GM12878 (cell line): ENCODE measurements at regions not wholly inside any gene's neighbourhood (a gene's known extent, or its start where the extent isn't known, plus 50 kb on each side); places are given as distances from the start of the nearest gene placed in this dataset.

Experiments
- ATAC-seq: fragments of 200-7000 bp; cut with Tn5 transposase; 3 replicates; pipeline ENCODE4 v1.9.1; 2020; ENCODE audit warnings: mild to moderate bottlenecking, moderate library complexity
- BruUV-seq: library from RNA; stranded (reverse); fragments of 400-500 nt; replicated peaks from 2 replicates; lab custom pipeline; 2021; lab: Mats Ljungman, UMichigan
- CTCF ChIA-PET: fragments of 300-600 bp; sonication (Branson Sonifier 250); formaldehyde crosslinking; extraction: SDS; loops from one replicate; lab custom pipeline; 2021; ENCODE audit warnings: inconsistent platforms; lab: Yijun Ruan, JAX
- POLR2A ChIA-PET: fragments of 350-600 bp; formaldehyde crosslinking; extraction: SDS; loops from one replicate; lab custom pipeline; 2021; ENCODE audit warnings: inconsistent platforms; lab: Charles Lee
- RAD21 ChIA-PET: fragments of 300-600 bp; sonication (Branson Sonifier 250); formaldehyde crosslinking; loops from one replicate; lab custom pipeline; 2023; ENCODE audit warnings: antibody characterized with exemption; ENCODE audit not compliant: unreplicated experiment; lab: Charles Lee
- SMC1A ChIA-PET: fragments of 300-600 bp; sonication (Branson Sonifier 250); formaldehyde crosslinking; loops from one replicate; lab custom pipeline; 2023; ENCODE audit not compliant: unreplicated experiment, uncharacterized antibody; lab: Charles Lee
- DNase-seq: peaks from one replicate; pipeline ENCODE4 v3.0.0-alpha.2; 2011; ENCODE audit warnings: low read depth, low spot score
- FAIRE-seq: peaks from 3 replicates; lab custom pipeline; 2011; peaks lifted over from hg19 to GRCh38; lab: Jason Lieb, UNC
- H2AFZ ChIP-seq: 2 replicates; pipeline ENCODE4 v1.6.0; 2011; ENCODE audit warnings: low read depth, low read length, control low read depth; ENCODE audit not compliant: control insufficient read depth
- H3K27ac ChIP-seq: 2 replicates; pipeline ENCODE4 v1.5.1; 2011; ENCODE audit warnings: control low read depth; ENCODE audit not compliant: control insufficient read depth, insufficient read depth
- H3K27me3 ChIP-seq, 2 experiments: replicated peaks in 1 of 2; 2 replicates each; pipeline versions ENCODE4 v1.6.0 to v1.6.1; 2011; ENCODE audit warnings: low read length in 1 of 2; ENCODE audit not compliant: control insufficient read depth in 2 of 2, insufficient read depth in 2 of 2
- H3K36me3 ChIP-seq, 2 experiments: 2 replicates each; pipeline ENCODE4 v1.5.1; 2011; ENCODE audit warnings: low read length in 1 of 2; ENCODE audit not compliant: control insufficient read depth in 2 of 2, insufficient read depth in 2 of 2
- H3K4me1 ChIP-seq: 2 replicates; pipeline ENCODE4 v1.6.1; 2011; ENCODE audit warnings: mild to moderate bottlenecking, low read length, moderate library complexity, mixed read lengths; ENCODE audit not compliant: control insufficient read depth, insufficient read depth
- H3K4me2 ChIP-seq: 2 replicates; pipeline ENCODE4 v1.6.0; 2011; ENCODE audit warnings: control low read depth; ENCODE audit not compliant: control insufficient read depth, insufficient read depth
- H3K4me3 ChIP-seq: fragments of 200-600 bp; sonication (generic); 2 replicates; pipeline ENCODE4 v1.5.1; 2016
- H3K79me2 ChIP-seq: 2 replicates; pipeline ENCODE4 v1.6.0; 2011; ENCODE audit warnings: low read length; ENCODE audit not compliant: control insufficient read depth, insufficient read depth
- H3K9ac ChIP-seq: 2 replicates; pipeline ENCODE4 v1.8.0; 2011; ENCODE audit warnings: low read length, control low read depth, mixed read lengths; ENCODE audit not compliant: control insufficient read depth, insufficient read depth
- H3K9me3 ChIP-seq: replicated peaks from 3 replicates; pipeline ENCODE4 v1.5.1; 2011; ENCODE audit warnings: mild to moderate bottlenecking, low read length; ENCODE audit not compliant: control insufficient read depth, insufficient read depth
- H4K20me1 ChIP-seq: 2 replicates; pipeline ENCODE4 v1.6.0; 2011; ENCODE audit not compliant: control insufficient read depth, insufficient read depth
- NKRF ChIP-seq: fragments of 450-650 bp; conservative IDR thresholded peaks from 2 replicates; pipeline ENCODE4 v1.6.1; 2017; ENCODE audit warnings: mild to moderate bottlenecking, moderate library complexity
- NR2C1 ChIP-seq: fragments of 450-650 bp; IDR thresholded peaks from 2 replicates; pipeline ENCODE4 v1.6.1; 2017; ENCODE audit warnings: antibody characterized with exemption, mild to moderate bottlenecking, moderate library complexity
- RUNX3 ChIP-seq: IDR thresholded peaks from 2 replicates; pipeline ENCODE4 v1.6.1; 2012; ENCODE audit warnings: low read length, inconsistent platforms
- SREBF2 ChIP-seq: IDR thresholded peaks from 2 replicates; pipeline ENCODE4 v1.6.1; 2012; ENCODE audit warnings: mild to moderate bottlenecking, low read length
- SRF ChIP-seq, 2 experiments: IDR thresholded peaks; 2 replicates each; pipeline ENCODE4 v1.6.1; 2011; ENCODE audit warnings: low read depth in 2 of 2, low read length in 2 of 2, mild to moderate bottlenecking in 1 of 2, moderate library complexity in 1 of 2
- WRNIP1 ChIP-seq: IDR thresholded peaks from 2 replicates; pipeline ENCODE4 v1.6.1; 2011; ENCODE audit warnings: low read depth, low read length, improper control_type of control experiment, borderline replicate concordance
- YBX1 ChIP-seq: fragments of 450-650 bp; IDR thresholded peaks from 2 replicates; pipeline ENCODE4 v1.6.1; 2016; ENCODE audit warnings: antibody characterized with exemption
- WGBS: methylation state at CpG from one replicate; pipeline ENCODE4 v1.1.6; 2016; ENCODE audit warnings: low lambda C conversion rate; ENCODE audit not compliant: insufficient replicate concordance, insufficient coverage; ENCODE audit errors: missing lambda C conversion rate; 5-methylcytosine and 5-hydroxymethylcytosine counted together
- in situ Hi-C: fragments of 300-500 bp; cut with MboI; formaldehyde crosslinking; loops from 9 replicates; pipeline ENCODE4 v1.14.3; 2018; ENCODE audit warnings: mixed read lengths
- intact Hi-C: fragments of 100-400 bp; cut with micrococcal nuclease; formaldehyde crosslinking; loops from one replicate; pipeline ENCODE4 v1.14.2; 2022; ENCODE audit not compliant: unreplicated experiment

- Histone ChIP-seq H3K79me2 (peaks cover 19% of the 10 kb centered on the region), H2AFZ (no peak overlapping the region; the same call in 1 of the 2 replicates), H3K36me3 (no peaks in the 10 kb centered on the region), H3K9me3 (no peaks in the 10 kb centered on the region; the same call in 2 of the 3 replicates), H3K4me2 (peak overlapping the region; percentile 28; the same call in 1 of the 2 replicates), H3K27me3 (no peaks in the 10 kb centered on the region), H3K4me1 (peaks cover 9% of the 10 kb centered on the region), H4K20me1 (no peaks in the 10 kb centered on the region), H3K9ac (no peak overlapping the region), H3K4me3 (no peak overlapping the region), H3K27ac (no peak overlapping the region)
- POLR2A ChIA-PET, result interaction anchor here (0.8 kb wide), 1 partner anchor 92 kb away, joined by 3 read pairs; no protein-coding TSS in a partner anchor
- SMC1A ChIA-PET, result interaction anchor here (0.8 to 1.4 kb wide), 5 partner anchors 11 to 121 kb away, joined by 3 to 5 read pairs (median 3); no protein-coding TSS in a partner anchor
- intact Hi-C loops (no loop called here), in situ Hi-C loops (loop anchor here (25.0 kb wide), 1 partner anchor 1042 kb away; no protein-coding TSS in a partner anchor)
- TF ChIP-seq NKRF (no peak), SREBF2 (no peak), WRNIP1 (no peak), SRF (IDR thresholded peaks at IDR 0.05; ENCODE audit: low read depth in 2 of 2, low read length in 2 of 2) (no peak), YBX1 (no peak), RUNX3 (peak; percentile 68), NR2C1 (no peak)
- CTCF ChIA-PET, result interaction anchor here (0.7 kb wide), 1 partner anchor 14 kb away, joined by 3 read pairs; no protein-coding TSS in a partner anchor
- 50% methylated on average over 1 of the region's 1 CpG for WGBS
- ATAC-seq (peak; percentile 51), FAIRE-seq (no peak), DNase-seq (no peak)
- RAD21 ChIA-PET, result no interaction called here
- BruUV-seq, result no TSS peak
Measured at GRCh38 chr7:25953859-25954258, 198.1 kb upstream of the NFE2L3 start.
